HEK293T (cell line): ENCODE measurements at regions not wholly inside any gene's neighbourhood (a gene's known extent, or its start where the extent isn't known, plus 50 kb on each side); places are given as distances from the start of the nearest gene placed in this dataset.

ENCODE experiments used
- FOXK2 ChIP-seq: fragments of 450-650 bp; IDR thresholded peaks from 2 replicates; pipeline ENCODE4 v1.6.1; 2016; ENCODE audit warnings: mild to moderate bottlenecking
- LEF1 ChIP-seq: fragments of 450-650 bp; IDR thresholded peaks from 2 replicates; pipeline ENCODE4 v1.6.1; 2017; ENCODE audit warnings: mild to moderate bottlenecking, borderline replicate concordance
- SP1 ChIP-seq: fragments of 450-650 bp; IDR thresholded peaks from 2 replicates; pipeline ENCODE4 v1.6.1; 2017
- SUZ12 ChIP-seq: fragments of 450-650 bp; IDR thresholded peaks from 2 replicates; pipeline ENCODE4 v1.6.1; 2016; ENCODE audit warnings: mild to moderate bottlenecking
- TARDBP ChIP-seq: fragments of 450-650 bp; IDR thresholded peaks from 2 replicates; pipeline ENCODE4 v1.6.1; 2016
- ZNF384 ChIP-seq: fragments of 450-650 bp; IDR thresholded peaks from 2 replicates; pipeline ENCODE4 v1.6.1; 2016

DNA sequence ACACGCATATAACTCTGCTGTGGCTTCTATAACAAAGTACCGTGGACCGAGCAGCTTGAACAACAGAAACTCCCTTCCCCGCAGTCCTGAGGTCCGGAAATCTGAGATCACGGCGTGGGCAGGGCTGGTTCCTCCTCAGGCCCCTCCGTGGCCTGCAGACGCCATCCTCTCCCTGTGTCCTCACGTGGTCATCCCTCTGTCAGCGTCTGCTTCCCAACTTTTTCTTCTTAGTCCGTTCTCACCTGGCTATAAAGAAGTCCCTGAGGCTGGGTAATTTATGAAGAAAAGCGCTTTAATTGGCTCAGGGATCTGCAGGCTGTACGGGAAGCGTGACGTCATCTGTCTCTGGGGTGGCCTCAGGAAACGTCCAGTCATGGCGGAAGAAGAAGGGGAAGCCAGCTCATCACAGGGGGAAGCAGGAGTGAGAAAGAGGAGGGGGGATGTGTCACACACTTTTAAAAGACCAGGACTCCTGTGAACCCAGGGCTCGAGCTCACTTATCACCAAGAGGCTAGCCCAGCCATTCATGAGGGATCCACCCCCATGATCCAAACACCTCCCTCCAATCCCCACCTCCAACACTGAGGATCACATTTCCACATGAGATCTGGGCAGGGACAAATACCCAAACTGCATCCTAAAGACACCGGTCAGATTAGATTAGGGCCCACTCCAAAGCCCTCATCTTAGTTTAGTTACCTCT, 91.2 kb upstream of the INSIG1 start:
- TF ChIP-seq ZNF384 (no peak), SP1 (no peak), FOXK2 (no peak), SUZ12 (no peak), TARDBP (no peak), LEF1 (no peak)
